Uterus (tissue), 2 donors: ENCODE measurements at regions not wholly inside any gene's neighbourhood (a gene's known extent, or its start where the extent isn't known, plus 50 kb on each side); places are given as distances from the start of the nearest gene placed in this dataset.

Experiments
- CTCF ChIP-seq, 4 experiments: fragments of 200-600 bp in 2 of 4; fragments of 450-650 bp in 2 of 4; sonication (generic) in 2 of 4; IDR thresholded peaks; one replicate each; pipeline ENCODE4 v1.5.1; 2016 to 2019; ENCODE audit warnings: antibody characterized with exemption in 4 of 4, mild to moderate bottlenecking in 2 of 4, moderate library complexity in 1 of 4
- POLR2A ChIP-seq, 2 donors: fragments of 450-650 bp; IDR thresholded peaks; one replicate each; pipeline ENCODE4 v1.6.1; 2016; ENCODE audit warnings: antibody characterized with exemption in 2 of 2, mild to moderate bottlenecking in 1 of 2, moderate library complexity in 1 of 2

- TF ChIP-seq CTCF (IDR thresholded peaks at IDR 0.05) (no peak), POLR2A (IDR thresholded peaks at IDR 0.05) (no peak)
Measured at GRCh38 chr9:113648048-113648447, 184.5 kb downstream of the RGS3 start.
